ENCODE measurements at regions not wholly inside any gene's neighbourhood (a gene's known extent, or its start where the extent isn't known, plus 50 kb on each side); places are given as distances from the start of the nearest gene placed in this dataset.

- TF ChIP-seq, protein P1, sequence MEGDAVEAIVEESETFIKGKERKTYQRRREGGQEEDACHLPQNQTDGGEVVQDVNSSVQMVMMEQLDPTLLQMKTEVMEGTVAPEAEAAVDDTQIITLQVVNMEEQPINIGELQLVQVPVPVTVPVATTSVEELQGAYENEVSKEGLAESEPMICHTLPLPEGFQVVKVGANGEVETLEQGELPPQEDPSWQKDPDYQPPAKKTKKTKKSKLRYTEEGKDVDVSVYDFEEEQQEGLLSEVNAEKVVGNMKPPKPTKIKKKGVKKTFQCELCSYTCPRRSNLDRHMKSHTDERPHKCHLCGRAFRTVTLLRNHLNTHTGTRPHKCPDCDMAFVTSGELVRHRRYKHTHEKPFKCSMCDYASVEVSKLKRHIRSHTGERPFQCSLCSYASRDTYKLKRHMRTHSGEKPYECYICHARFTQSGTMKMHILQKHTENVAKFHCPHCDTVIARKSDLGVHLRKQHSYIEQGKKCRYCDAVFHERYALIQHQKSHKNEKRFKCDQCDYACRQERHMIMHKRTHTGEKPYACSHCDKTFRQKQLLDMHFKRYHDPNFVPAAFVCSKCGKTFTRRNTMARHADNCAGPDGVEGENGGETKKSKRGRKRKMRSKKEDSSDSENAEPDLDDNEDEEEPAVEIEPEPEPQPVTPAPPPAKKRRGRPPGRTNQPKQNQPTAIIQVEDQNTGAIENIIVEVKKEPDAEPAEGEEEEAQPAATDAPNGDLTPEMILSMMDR (IDR thresholded peaks at IDR 0.05): no peak
- DNase-seq (no peak), ATAC-seq (ENCODE audit: poor library complexity) (no peak)
- peaks cover 0 to 6% of the 10 kb centered on the region in 2 experiments for H3K9me3 ChIP-seq (ENCODE audit: control insufficient read depth in 1 of 2, insufficient read depth in 1 of 2, low read length in 2 of 2)
- Mint-ChIP-seq H3K4me3 (no peak overlapping the region), H3K27ac (no peak overlapping the region), H3K36me3 (ENCODE audit: low read depth) (no peaks in the 10 kb centered on the region), H3K9me3 (peaks cover 9% of the 10 kb centered on the region), H3K4me1 (ENCODE audit: low read depth) (no peaks in the 10 kb centered on the region), H3K27me3 (peaks cover 5% of the 10 kb centered on the region)
- POLR2A ChIA-PET: no interaction called here
- no peak overlapping the region for H3K4me3 ChIP-seq (ENCODE audit: low read length)
- no peaks in the 10 kb centered on the region for H3K27me3 ChIP-seq (ENCODE audit: control insufficient read depth in 1 of 2, insufficient read depth in 2 of 2, low read length in 2 of 2)
- intact Hi-C loops (cut with DNase I, micrococcal nuclease): no loop called here
- no peaks in the 10 kb centered on the region for H3K36me3 ChIP-seq (ENCODE audit: insufficient read depth, low read length)
- no peaks in the 10 kb centered on the region for H3K4me1 ChIP-seq (ENCODE audit: insufficient read depth, low read length)
- CTCF ChIA-PET: no interaction called here
- H3K27ac ChIP-seq (ENCODE audit: low read depth in 1 of 2, low read length in 2 of 2): no peak overlapping the region
Measured at GRCh38 chr11:110011595-110011994, 81.6 kb upstream of the ZC3H12C start.

DNA sequence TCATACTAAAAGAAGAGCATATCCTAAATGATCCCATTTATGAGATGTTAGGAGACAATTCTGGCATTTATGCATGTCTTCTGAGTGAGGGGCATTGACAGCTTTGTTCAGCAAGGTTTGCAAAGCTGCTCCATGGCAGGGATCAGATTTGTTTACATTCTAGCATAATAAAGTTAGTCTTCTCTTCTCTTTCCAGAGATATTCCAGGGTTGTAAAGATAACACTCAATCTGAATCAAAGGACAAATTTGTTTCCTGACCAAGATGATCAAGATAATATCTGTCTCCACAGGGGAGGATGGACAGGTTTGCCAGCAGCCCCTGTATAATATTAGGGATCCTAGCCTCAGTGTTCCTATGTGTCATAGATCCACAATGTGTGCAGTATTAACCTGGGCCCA is 77.5 kb upstream of the ZC3H12C start:
- H3K27me3 ChIP-seq (ENCODE audit: control insufficient read depth in 1 of 2, insufficient read depth in 2 of 2, low read length in 2 of 2): no peaks in the 10 kb centered on the region
- no peak overlapping the region for H3K27ac ChIP-seq (ENCODE audit: low read depth in 1 of 2, low read length in 2 of 2)
- no peaks in the 10 kb centered on the region for H3K36me3 ChIP-seq (ENCODE audit: insufficient read depth, low read length)
- H3K9me3 ChIP-seq (ENCODE audit: control insufficient read depth in 1 of 2, insufficient read depth in 1 of 2, low read length in 2 of 2): peaks cover 0 to 3% of the 10 kb centered on the region in 2 experiments
- Mint-ChIP-seq H3K4me3 (no peak overlapping the region), H3K36me3 (ENCODE audit: low read depth) (no peaks in the 10 kb centered on the region), H3K27me3 (no peaks in the 10 kb centered on the region), H3K9me3 (peaks cover 9% of the 10 kb centered on the region), H3K4me1 (ENCODE audit: low read depth) (no peaks in the 10 kb centered on the region), H3K27ac (no peak overlapping the region)
- H3K4me3 ChIP-seq (ENCODE audit: low read length): no peak overlapping the region
- H3K4me1 ChIP-seq (ENCODE audit: insufficient read depth, low read length): no peaks in the 10 kb centered on the region
- CTCF ChIA-PET: no interaction called here
- intact Hi-C loops (cut with DNase I, micrococcal nuclease): no loop called here
- DNase-seq (no peak), ATAC-seq (ENCODE audit: poor library complexity) (no peak)
- POLR2A ChIA-PET: no interaction called here
- TF ChIP-seq, protein P1 (IDR thresholded peaks at IDR 0.05): no peak

GRCh38 chr11:110019675-110020074 is 73.5 kb upstream of the ZC3H12C start:
- Histone ChIP-seq H3K4me1 (ENCODE audit: insufficient read depth, low read length) (no peaks in the 10 kb centered on the region), H3K9me3 (ENCODE audit: control insufficient read depth in 1 of 2, insufficient read depth in 1 of 2, low read length in 2 of 2) (peaks cover 0 to 3% of the 10 kb centered on the region in 2 experiments), H3K36me3 (ENCODE audit: insufficient read depth, low read length) (no peaks in the 10 kb centered on the region), H3K27me3 (ENCODE audit: control insufficient read depth in 1 of 2, insufficient read depth in 2 of 2, low read length in 2 of 2) (no peaks in the 10 kb centered on the region), H3K4me3 (ENCODE audit: low read length) (no peak overlapping the region), H3K27ac (ENCODE audit: low read depth in 1 of 2, low read length in 2 of 2) (no peak overlapping the region)
- no peak overlapping the region for H3K27ac Mint-ChIP-seq
- no peaks in the 10 kb centered on the region for H3K9me3 Mint-ChIP-seq
- ChIA-PET POLR2A (no interaction called here), CTCF (no interaction called here)
- TF ChIP-seq, protein P1 (IDR thresholded peaks at IDR 0.05): no peak
- intact Hi-C loops (cut with DNase I, micrococcal nuclease): no loop called here
- H3K4me1 Mint-ChIP-seq (ENCODE audit: low read depth): no peaks in the 10 kb centered on the region
- H3K27me3 Mint-ChIP-seq: no peaks in the 10 kb centered on the region
- no peak for ATAC-seq (ENCODE audit: poor library complexity)
- H3K4me3 Mint-ChIP-seq: no peak overlapping the region
- peak in 2 of 14 experiments; percentile 5 to 12 for DNase-seq
- H3K36me3 Mint-ChIP-seq (ENCODE audit: low read depth): no peaks in the 10 kb centered on the region
